ENCODE measurements at regions not wholly inside any gene's neighbourhood (a gene's known extent, or its start where the extent isn't known, plus 50 kb on each side); places are given as distances from the start of the nearest gene placed in this dataset.
"Not testable (repeated sequence)": the region's sequence is repeated elsewhere in the genome, so short reads cannot be mapped to it uniquely, and the experiment has no call there.

GRCh38 chr9:28961623-28962022 is 1388.3 kb upstream of the C9orf72 start:
- Histone ChIP-seq H3K27me3 (ENCODE audit: low read depth) (no peaks in the 10 kb centered on the region), H3K4me1 (no peaks in the 10 kb centered on the region), H3K4me3 (no peak overlapping the region), H3K9me3 (no peaks in the 10 kb centered on the region), H3K36me3 (replicated peaks) (no peaks in the 10 kb centered on the region)
- in situ Hi-C loops (cut with MboI; ENCODE audit: low sequenced_read_pairs): no loop called here
- no peak for DNase-seq (ENCODE audit: low spot score in 2 of 2)

- Histone ChIP-seq H3K4me1 (no peaks in the 10 kb centered on the region), H3K4me3 (no peak overlapping the region), H3K9me3 (no peaks in the 10 kb centered on the region), H3K27me3 (ENCODE audit: low read depth) (no peaks in the 10 kb centered on the region), H3K36me3 (replicated peaks) (no peaks in the 10 kb centered on the region)
- in situ Hi-C loops (cut with MboI; ENCODE audit: low sequenced_read_pairs): no loop called here
- no peak for DNase-seq (ENCODE audit: low spot score in 2 of 2)
These were observed 1393.9 kb upstream of the C9orf72 start for GRCh38 chr9:28967226-28967625.

DNA sequence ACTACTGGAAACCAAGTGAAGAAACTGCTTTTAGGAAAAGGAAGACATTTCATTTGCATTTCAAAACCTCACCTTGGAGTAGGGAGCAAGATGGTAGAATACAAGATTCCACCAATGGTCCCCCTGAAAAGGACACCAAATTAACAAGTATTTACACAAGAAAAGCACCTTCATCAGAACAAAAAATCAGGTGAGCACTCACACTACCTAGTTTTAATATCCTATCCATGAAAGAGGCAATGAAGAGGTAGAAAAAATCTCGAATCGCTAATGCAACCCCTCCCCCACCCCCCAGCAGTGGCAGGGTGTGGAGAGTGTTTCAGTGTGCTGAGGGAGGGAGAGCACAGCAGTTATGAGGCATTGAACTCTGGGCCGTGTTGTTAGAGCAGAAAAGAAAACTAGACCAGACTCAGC is 1397.0 kb upstream of the C9orf72 start:
- no peak overlapping the region for H3K4me3 ChIP-seq
- no peaks in the 10 kb centered on the region for H3K9me3 ChIP-seq
- H3K36me3 ChIP-seq (replicated peaks): no peaks in the 10 kb centered on the region
- H3K4me1 ChIP-seq: no peaks in the 10 kb centered on the region
- no peaks in the 10 kb centered on the region for H3K27me3 ChIP-seq (ENCODE audit: low read depth)
- DNase-seq (ENCODE audit: low spot score in 2 of 2): no peak
- in situ Hi-C loops (cut with MboI; ENCODE audit: low sequenced_read_pairs): no loop called here

DNA sequence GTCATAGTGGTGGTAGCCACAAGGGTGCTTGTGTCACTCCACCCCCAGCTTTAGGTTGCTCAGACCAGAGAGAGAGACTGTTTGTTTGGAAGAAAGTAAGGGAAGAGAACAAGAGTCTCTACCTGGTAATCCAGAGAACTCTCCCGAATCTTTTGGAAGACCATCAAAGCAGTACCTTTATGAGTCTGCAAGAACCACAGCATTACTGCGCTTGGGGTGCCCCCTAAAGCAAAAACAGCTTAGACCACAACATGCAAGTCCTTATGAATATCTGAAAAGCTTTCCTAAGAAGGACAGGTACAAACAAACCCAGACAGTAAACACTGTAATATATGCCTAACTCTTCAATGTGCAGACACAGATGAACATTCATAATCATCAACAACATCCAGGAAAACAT is 1398.6 kb upstream of the C9orf72 start:
- in situ Hi-C loops (cut with MboI; ENCODE audit: low sequenced_read_pairs): no loop called here
- Histone ChIP-seq H3K4me1 (no peaks in the 10 kb centered on the region), H3K4me3 (no peak overlapping the region), H3K27me3 (ENCODE audit: low read depth) (no peaks in the 10 kb centered on the region), H3K36me3 (replicated peaks) (no peaks in the 10 kb centered on the region), H3K9me3 (no peaks in the 10 kb centered on the region)
- DNase-seq (ENCODE audit: low spot score in 2 of 2): no peak

DNA sequence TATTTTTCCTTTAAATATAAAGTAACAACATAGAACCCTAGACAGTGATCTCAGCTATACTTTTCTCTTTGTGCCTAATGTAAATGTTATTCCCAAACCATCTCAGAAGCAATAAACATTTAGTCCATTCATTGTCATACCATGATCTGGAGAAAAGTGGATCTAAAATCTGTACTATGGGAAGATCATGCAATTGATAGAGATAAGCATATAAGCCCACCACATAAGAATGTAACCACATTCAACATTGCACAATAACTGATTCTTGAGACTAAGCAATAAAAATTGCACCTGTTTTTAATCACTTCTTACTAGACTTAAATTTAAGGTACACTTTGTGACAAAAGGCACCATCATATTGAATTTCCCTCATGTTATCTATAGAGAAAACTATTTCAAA is 1403.0 kb upstream of the C9orf72 start:
- no peaks in the 10 kb centered on the region for H3K4me1 ChIP-seq
- no peak overlapping the region for H3K4me3 ChIP-seq
- H3K9me3 ChIP-seq: no peaks in the 10 kb centered on the region
- H3K36me3 ChIP-seq (replicated peaks): no peaks in the 10 kb centered on the region
- in situ Hi-C loops (cut with MboI; ENCODE audit: low sequenced_read_pairs): no loop called here
- no peak for DNase-seq (ENCODE audit: low spot score in 2 of 2)
- H3K27me3 ChIP-seq (ENCODE audit: low read depth): no peaks in the 10 kb centered on the region

GRCh38 chr9:28976684-28977083 is 1403.4 kb upstream of the C9orf72 start:
- in situ Hi-C loops (cut with MboI; ENCODE audit: low sequenced_read_pairs): no loop called here
- no peak overlapping the region for H3K4me3 ChIP-seq
- no peak for DNase-seq (ENCODE audit: low spot score in 2 of 2)
- no peaks in the 10 kb centered on the region for H3K27me3 ChIP-seq (ENCODE audit: low read depth)
- H3K9me3 ChIP-seq: no peaks in the 10 kb centered on the region
- H3K36me3 ChIP-seq (replicated peaks): no peaks in the 10 kb centered on the region
- H3K4me1 ChIP-seq: no peaks in the 10 kb centered on the region

GRCh38 chr9:28981129-28981528 is 1407.8 kb upstream of the C9orf72 start:
- in situ Hi-C loops (cut with MboI; ENCODE audit: low sequenced_read_pairs): no loop called here
- Histone ChIP-seq H3K9me3 (no peaks in the 10 kb centered on the region), H3K4me3 (no peak overlapping the region), H3K27me3 (ENCODE audit: low read depth) (no peaks in the 10 kb centered on the region), H3K36me3 (replicated peaks) (no peaks in the 10 kb centered on the region), H3K4me1 (no peaks in the 10 kb centered on the region)
- DNase-seq (ENCODE audit: low spot score in 2 of 2): no peak

DNA sequence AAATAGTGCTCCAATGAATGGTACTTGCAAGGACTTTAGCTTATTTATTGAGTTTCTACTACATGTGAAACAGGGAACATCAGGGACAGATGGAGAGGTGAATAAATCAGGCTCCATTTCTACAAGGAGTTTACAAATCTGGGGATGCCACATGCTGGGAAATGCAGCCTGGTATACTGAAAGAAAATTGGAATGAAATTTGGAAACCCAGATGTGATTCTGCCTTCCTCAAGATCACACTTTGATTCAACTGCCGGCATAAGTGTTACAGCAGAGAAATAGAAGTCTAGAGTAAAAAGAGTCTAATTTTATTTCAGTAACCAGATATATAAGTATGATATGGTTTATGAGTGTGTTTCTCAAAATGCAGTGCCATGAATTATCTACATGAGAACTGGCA is 1408.4 kb upstream of the C9orf72 start:
- Histone ChIP-seq H3K36me3 (replicated peaks) (no peaks in the 10 kb centered on the region), H3K4me1 (no peaks in the 10 kb centered on the region), H3K27me3 (ENCODE audit: low read depth) (no peaks in the 10 kb centered on the region), H3K9me3 (no peaks in the 10 kb centered on the region), H3K4me3 (no peak overlapping the region)
- DNase-seq (ENCODE audit: low spot score in 2 of 2): no peak
- in situ Hi-C loops (cut with MboI; ENCODE audit: low sequenced_read_pairs): no loop called here

GRCh38 chr9:28984016-28984415 is 1410.7 kb upstream of the C9orf72 start:
- no peak for DNase-seq (ENCODE audit: low spot score in 2 of 2)

GRCh38 chr9:28990009-28990408 is 1416.7 kb upstream of the C9orf72 start:
- in situ Hi-C loops (cut with MboI; ENCODE audit: low sequenced_read_pairs); DNase-seq (ENCODE audit: low spot score in 2 of 2): not testable (repeated sequence)

More at GRCh38 chr9:28984016-28984415, 1410.7 kb upstream of the C9orf72 start:
- Histone ChIP-seq H3K4me1 (no peaks in the 10 kb centered on the region), H3K4me3 (no peak overlapping the region), H3K9me3 (no peaks in the 10 kb centered on the region), H3K36me3 (replicated peaks) (no peaks in the 10 kb centered on the region), H3K27me3 (ENCODE audit: low read depth) (no peaks in the 10 kb centered on the region)
- in situ Hi-C loops (cut with MboI; ENCODE audit: low sequenced_read_pairs): no loop called here

GRCh38 chr9:28999057-28999456 is 1425.8 kb upstream of the C9orf72 start:
- in situ Hi-C loops (cut with MboI; ENCODE audit: low sequenced_read_pairs): no loop called here
- Histone ChIP-seq H3K4me3 (no peak overlapping the region), H3K9me3 (no peaks in the 10 kb centered on the region), H3K36me3 (replicated peaks) (no peaks in the 10 kb centered on the region), H3K4me1 (no peaks in the 10 kb centered on the region), H3K27me3 (ENCODE audit: low read depth) (no peaks in the 10 kb centered on the region)
- DNase-seq (ENCODE audit: low spot score in 2 of 2): no peak

More at GRCh38 chr9:28990009-28990408, 1416.7 kb upstream of the C9orf72 start:
- not testable (repeated sequence) for H3K4me1 ChIP-seq; H3K9me3 ChIP-seq; H3K27me3 ChIP-seq (ENCODE audit: low read depth); H3K36me3 ChIP-seq (replicated peaks); H3K4me3 ChIP-seq

GRCh38 chr9:28999806-29000205 is 1426.5 kb upstream of the C9orf72 start:
- Histone ChIP-seq H3K4me1 (no peaks in the 10 kb centered on the region), H3K27me3 (ENCODE audit: low read depth) (no peaks in the 10 kb centered on the region), H3K36me3 (replicated peaks) (no peaks in the 10 kb centered on the region), H3K4me3 (no peak overlapping the region), H3K9me3 (no peaks in the 10 kb centered on the region)
- DNase-seq (ENCODE audit: low spot score in 2 of 2): no peak
- in situ Hi-C loops (cut with MboI; ENCODE audit: low sequenced_read_pairs): no loop called here

GRCh38 chr9:29001006-29001405 is 1427.7 kb upstream of the C9orf72 start:
- Histone ChIP-seq H3K4me1 (no peaks in the 10 kb centered on the region), H3K36me3 (replicated peaks) (no peaks in the 10 kb centered on the region), H3K4me3 (no peak overlapping the region), H3K27me3 (ENCODE audit: low read depth) (no peaks in the 10 kb centered on the region), H3K9me3 (no peaks in the 10 kb centered on the region)
- no peak for DNase-seq (ENCODE audit: low spot score in 2 of 2)
- in situ Hi-C loops (cut with MboI; ENCODE audit: low sequenced_read_pairs): no loop called here

DNA sequence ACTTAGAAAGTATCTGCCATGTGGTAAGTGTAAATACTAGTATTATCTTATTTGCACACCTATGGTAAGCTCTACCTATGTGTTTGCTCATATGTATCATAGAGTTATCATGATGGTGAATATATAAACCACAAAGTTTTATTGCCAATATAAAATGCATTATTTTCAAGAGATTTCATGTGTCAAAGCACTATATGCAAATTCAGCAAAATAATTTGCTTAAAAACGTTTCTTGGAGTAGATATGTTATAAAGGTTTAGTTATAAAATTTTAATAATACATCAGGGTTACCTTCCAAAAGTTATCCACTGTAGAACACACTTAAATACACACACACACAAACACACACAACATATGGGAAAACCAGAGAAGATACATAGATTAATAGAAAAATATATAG is 1431.7 kb upstream of the C9orf72 start:
- Histone ChIP-seq H3K27me3 (ENCODE audit: low read depth) (no peaks in the 10 kb centered on the region), H3K36me3 (replicated peaks) (no peaks in the 10 kb centered on the region), H3K4me3 (no peak overlapping the region), H3K9me3 (no peaks in the 10 kb centered on the region), H3K4me1 (no peaks in the 10 kb centered on the region)
- in situ Hi-C loops (cut with MboI; ENCODE audit: low sequenced_read_pairs): no loop called here
- no peak for DNase-seq (ENCODE audit: low spot score in 2 of 2)

GRCh38 chr9:29006628-29007027 is 1433.3 kb upstream of the C9orf72 start:
- H3K4me1 ChIP-seq: no peaks in the 10 kb centered on the region
- no peak for DNase-seq (ENCODE audit: low spot score in 2 of 2)
- no peaks in the 10 kb centered on the region for H3K27me3 ChIP-seq (ENCODE audit: low read depth)
- H3K36me3 ChIP-seq (replicated peaks): no peaks in the 10 kb centered on the region
- H3K9me3 ChIP-seq: no peaks in the 10 kb centered on the region
- H3K4me3 ChIP-seq: no peak overlapping the region
- in situ Hi-C loops (cut with MboI; ENCODE audit: low sequenced_read_pairs): no loop called here

All from HAP-1 (cell line).